Fibroblast of lung (primary cell): ENCODE measurements at regions not wholly inside any gene's neighbourhood (a gene's known extent, or its start where the extent isn't known, plus 50 kb on each side); places are given as distances from the start of the nearest gene placed in this dataset.

Experiments
- CTCF ChIP-seq, 2 donors: IDR thresholded peaks in 1 of 2; conservative IDR thresholded peaks in 1 of 2; 1 replicate in 1 of 2; 2 replicates in 1 of 2; pipeline ENCODE4 v1.5.1; 2011 to 2012; ENCODE audit warnings: low read length in 2 of 2, control low read depth in 1 of 2, inconsistent platforms in 1 of 2, low read depth in 1 of 2, mild to moderate bottlenecking in 1 of 2
- EZH2 ChIP-seq: IDR thresholded peaks from 2 replicates; pipeline ENCODE4 v1.5.1; 2012; ENCODE audit warnings: low read length, control low read depth, mild to moderate bottlenecking; ENCODE audit errors: missing control alignments

- no peak for TF ChIP-seq CTCF (conservative IDR thresholded peaks at IDR 0.05 in 1 of 2, IDR thresholded peaks at IDR 0.05 in 1 of 2; ENCODE audit: low read depth in 1 of 2, low read length in 2 of 2)
- TF ChIP-seq EZH2, result no peak
Observed at GRCh38 chr2:8121022-8121825, 560.6 kb upstream of the ID2 start.
